ENCODE measurements at regions not wholly inside any gene's neighbourhood (a gene's known extent, or its start where the extent isn't known, plus 50 kb on each side); places are given as distances from the start of the nearest gene placed in this dataset.

DNA sequence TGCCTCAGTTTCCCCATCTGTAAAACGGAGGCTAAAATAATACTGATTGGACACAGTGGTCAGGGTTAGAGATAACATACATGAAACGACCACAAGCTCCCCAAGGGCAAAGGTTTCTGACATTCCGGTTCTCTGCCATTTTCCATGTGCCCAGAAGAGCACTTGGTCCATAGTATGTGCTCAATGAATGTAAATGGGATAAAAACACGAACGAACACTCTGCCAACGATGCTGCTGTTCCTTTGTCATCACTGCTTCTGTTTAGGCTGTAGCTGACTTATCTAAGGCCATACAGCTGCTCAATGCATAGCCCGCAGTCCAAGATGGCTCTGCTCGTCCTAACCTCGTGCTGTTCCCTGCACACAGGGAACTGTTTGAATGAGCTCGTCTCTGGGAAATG, 102.0 kb downstream of the RMI2 start:
- Mint-ChIP-seq H3K4me1 (no peaks in the 10 kb centered on the region), H3K27ac (no peak overlapping the region), H3K36me3 (ENCODE audit: low read depth) (no peaks in the 10 kb centered on the region), H3K9me3 (no peaks in the 10 kb centered on the region), H3K4me3 (no peak overlapping the region), H3K27me3 (ENCODE audit: low read depth) (peaks cover 17% of the 10 kb centered on the region)
- TF ChIP-seq, protein P1, sequence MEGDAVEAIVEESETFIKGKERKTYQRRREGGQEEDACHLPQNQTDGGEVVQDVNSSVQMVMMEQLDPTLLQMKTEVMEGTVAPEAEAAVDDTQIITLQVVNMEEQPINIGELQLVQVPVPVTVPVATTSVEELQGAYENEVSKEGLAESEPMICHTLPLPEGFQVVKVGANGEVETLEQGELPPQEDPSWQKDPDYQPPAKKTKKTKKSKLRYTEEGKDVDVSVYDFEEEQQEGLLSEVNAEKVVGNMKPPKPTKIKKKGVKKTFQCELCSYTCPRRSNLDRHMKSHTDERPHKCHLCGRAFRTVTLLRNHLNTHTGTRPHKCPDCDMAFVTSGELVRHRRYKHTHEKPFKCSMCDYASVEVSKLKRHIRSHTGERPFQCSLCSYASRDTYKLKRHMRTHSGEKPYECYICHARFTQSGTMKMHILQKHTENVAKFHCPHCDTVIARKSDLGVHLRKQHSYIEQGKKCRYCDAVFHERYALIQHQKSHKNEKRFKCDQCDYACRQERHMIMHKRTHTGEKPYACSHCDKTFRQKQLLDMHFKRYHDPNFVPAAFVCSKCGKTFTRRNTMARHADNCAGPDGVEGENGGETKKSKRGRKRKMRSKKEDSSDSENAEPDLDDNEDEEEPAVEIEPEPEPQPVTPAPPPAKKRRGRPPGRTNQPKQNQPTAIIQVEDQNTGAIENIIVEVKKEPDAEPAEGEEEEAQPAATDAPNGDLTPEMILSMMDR (IDR thresholded peaks at IDR 0.05; ENCODE audit: unreplicated experiment in 3 of 3) = no peak

DNA sequence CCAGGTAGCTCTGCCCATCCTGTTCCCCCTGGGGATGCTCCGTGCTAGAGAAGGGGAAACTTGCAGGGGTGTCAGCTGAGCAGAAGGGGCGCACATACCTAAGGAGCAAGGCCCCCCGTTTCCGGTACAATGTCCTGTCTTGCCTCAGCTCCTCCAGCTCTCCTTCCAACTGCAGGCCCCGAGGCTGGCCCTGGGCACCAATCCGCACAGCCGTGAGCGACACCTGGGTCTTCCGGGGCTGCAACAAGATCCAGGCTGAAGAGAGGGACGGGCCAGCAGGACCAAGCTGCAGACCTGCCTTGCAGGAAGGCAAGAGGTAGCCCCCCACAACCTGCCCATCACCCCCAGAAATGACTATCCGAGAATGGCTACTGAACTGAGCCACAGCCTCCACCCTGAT, 102.6 kb downstream of the RMI2 start:
- H3K4me3 Mint-ChIP-seq = no peak overlapping the region
- no peak overlapping the region for H3K27ac Mint-ChIP-seq
- no peaks in the 10 kb centered on the region for H3K36me3 Mint-ChIP-seq (ENCODE audit: low read depth)
- H3K4me1 Mint-ChIP-seq = peaks cover 3% of the 10 kb centered on the region
- no peaks in the 10 kb centered on the region for H3K9me3 Mint-ChIP-seq
- peaks cover 17% of the 10 kb centered on the region for H3K27me3 Mint-ChIP-seq (ENCODE audit: low read depth)
- TF ChIP-seq, protein P1 (IDR thresholded peaks at IDR 0.05; ENCODE audit: unreplicated experiment in 3 of 3) = no peak

DNA sequence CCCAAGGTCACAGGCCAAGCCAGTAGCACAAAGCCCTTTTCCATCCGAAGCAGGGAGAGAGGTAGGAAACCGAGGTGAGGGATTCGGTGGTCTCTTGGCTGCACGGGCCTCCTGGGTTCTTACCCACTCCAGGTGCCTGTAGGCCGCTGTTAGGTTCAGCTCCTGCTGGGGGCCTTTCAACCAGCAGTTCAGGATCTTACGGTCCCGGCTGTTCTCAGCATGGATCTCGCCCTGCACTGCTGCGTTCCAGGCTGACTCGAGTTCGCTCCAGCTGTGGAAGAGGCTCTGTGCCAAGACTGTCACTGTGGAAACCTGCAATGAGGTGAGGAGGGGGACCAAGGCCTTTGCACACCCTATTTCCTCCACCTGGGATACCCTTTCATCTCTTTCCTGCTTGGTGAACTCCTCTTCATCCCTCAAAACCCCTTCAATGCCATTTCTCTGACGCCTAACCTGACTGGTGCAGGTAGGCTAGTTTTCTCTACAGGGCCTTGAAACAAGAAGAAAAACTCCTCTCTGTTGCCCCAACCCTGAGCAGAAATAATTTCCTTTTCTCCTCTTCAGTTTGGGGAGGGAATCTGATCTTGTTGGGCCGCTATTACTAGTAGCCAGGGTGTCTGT, 103.6 kb downstream of the RMI2 start:
- Mint-ChIP-seq H3K4me3 (no peak overlapping the region), H3K9me3 (no peaks in the 10 kb centered on the region), H3K4me1 (peaks cover 12% of the 10 kb centered on the region), H3K36me3 (ENCODE audit: low read depth) (no peaks in the 10 kb centered on the region), H3K27ac (no peak overlapping the region), H3K27me3 (ENCODE audit: low read depth) (peaks cover 14% of the 10 kb centered on the region)
- TF ChIP-seq, protein P1 (IDR thresholded peaks at IDR 0.05; ENCODE audit: unreplicated experiment in 3 of 3) = no peak

DNA sequence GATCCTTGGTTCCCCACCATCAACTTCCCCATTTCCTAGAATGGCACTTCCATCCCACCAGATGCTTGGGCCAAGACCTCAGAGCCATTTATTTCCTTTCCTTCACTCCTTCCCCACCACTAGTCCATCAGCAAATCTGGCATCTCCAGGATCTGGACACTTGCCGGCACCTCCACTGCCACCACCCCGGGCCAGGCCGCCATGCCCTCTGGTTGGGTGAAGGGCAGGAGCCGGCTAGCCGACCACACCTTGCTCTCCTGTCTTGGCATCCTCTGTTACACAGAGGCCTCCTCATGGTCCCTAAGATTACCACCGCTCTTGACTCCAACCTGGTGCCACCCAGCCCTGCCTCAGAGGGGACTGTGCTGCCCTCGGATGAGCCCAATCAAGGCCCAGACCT, 104.5 kb downstream of the RMI2 start:
- Mint-ChIP-seq H3K4me1 (peaks cover 12% of the 10 kb centered on the region), H3K9me3 (peaks cover 2% of the 10 kb centered on the region), H3K27ac (no peak overlapping the region), H3K27me3 (ENCODE audit: low read depth) (peaks cover 14% of the 10 kb centered on the region), H3K36me3 (ENCODE audit: low read depth) (no peaks in the 10 kb centered on the region), H3K4me3 (no peak overlapping the region)
- TF ChIP-seq, protein P1 (IDR thresholded peaks at IDR 0.05; ENCODE audit: unreplicated experiment in 3 of 3) = no peak

DNA sequence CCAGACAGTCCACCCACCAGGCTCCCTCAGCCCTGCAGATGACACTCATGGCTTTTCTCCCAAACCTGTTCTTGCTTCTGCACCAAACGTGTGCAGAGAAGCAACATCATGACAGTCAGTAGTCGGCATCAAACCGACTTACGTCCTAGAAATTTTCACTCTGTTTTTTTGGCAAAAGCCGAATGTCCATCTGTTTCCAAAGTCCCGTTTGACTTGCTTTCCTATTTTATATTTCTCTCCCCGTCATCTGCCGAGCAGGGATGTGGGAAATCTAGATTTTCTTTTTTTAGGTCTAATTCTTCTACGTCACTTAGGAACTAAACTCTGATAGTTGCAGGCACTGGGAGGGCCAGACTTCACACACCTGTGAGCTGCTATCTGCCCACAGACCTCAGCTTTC, 104.9 kb downstream of the RMI2 start:
- Mint-ChIP-seq H3K9me3 (peaks cover 2% of the 10 kb centered on the region), H3K4me3 (no peak overlapping the region), H3K4me1 (peaks cover 12% of the 10 kb centered on the region), H3K36me3 (ENCODE audit: low read depth) (no peaks in the 10 kb centered on the region), H3K27ac (no peak overlapping the region), H3K27me3 (ENCODE audit: low read depth) (peaks cover 14% of the 10 kb centered on the region)
- TF ChIP-seq, protein P1 (IDR thresholded peaks at IDR 0.05; ENCODE audit: unreplicated experiment in 3 of 3) = no peak

DNA sequence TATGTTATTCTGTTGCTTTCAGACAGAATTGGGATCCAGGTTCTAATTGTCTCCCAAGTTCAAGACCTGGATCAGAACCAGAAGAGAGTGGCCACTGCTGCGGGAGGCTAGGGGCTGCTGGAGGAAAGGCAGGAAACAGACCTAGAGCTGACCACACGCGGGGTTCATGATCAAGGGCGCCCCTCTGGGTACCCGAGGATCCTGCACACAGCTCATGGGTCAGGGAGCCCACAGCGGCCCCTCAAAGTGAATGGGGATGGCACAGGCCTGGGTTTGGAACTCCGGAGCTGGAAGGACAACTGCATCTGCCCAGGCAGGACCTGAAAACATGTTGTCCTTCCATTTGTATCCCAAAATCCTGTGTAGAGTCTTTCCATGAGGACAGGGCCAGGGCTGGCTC, 107.0 kb downstream of the RMI2 start:
- Mint-ChIP-seq H3K4me1 (peaks cover 12% of the 10 kb centered on the region), H3K9me3 (peaks cover 2% of the 10 kb centered on the region), H3K36me3 (ENCODE audit: low read depth) (no peaks in the 10 kb centered on the region), H3K27me3 (ENCODE audit: low read depth) (peaks cover 9% of the 10 kb centered on the region), H3K4me3 (no peak overlapping the region), H3K27ac (peak overlapping the region in 1 of 3 experiments; percentile 88)
- TF ChIP-seq, protein P1 (IDR thresholded peaks at IDR 0.05; ENCODE audit: unreplicated experiment in 3 of 3) = no peak

Measured in nephron (organoid).